HT1080 (cell line): ENCODE measurements at regions not wholly inside any gene's neighbourhood (a gene's known extent, or its start where the extent isn't known, plus 50 kb on each side); places are given as distances from the start of the nearest gene placed in this dataset.

Source experiments
- DNase-seq: peaks from one replicate; pipeline ENCODE4 v3.0.0-alpha.2; 2015; ENCODE audit warnings: low read depth

GRCh38 chr9:134214386-134214765 is 50.0 kb upstream of the RNU6ATAC start:
- DNase-seq, result no peak

GRCh38 chr9:134214766-134215419 is 50.5 kb upstream of the RNU6ATAC start:
- no peak for DNase-seq

- no peak for DNase-seq
These were observed 51.0 kb upstream of the RNU6ATAC start for GRCh38 chr9:134215420-134215698.

- no peak for DNase-seq
These were observed 51.5 kb upstream of the RNU6ATAC start for GRCh38 chr9:134215699-134216448.

- DNase-seq, result no peak
These were observed 52.1 kb upstream of the RNU6ATAC start for GRCh38 chr9:134216449-134216951.

- no peak for DNase-seq
These were observed 52.6 kb upstream of the RNU6ATAC start for GRCh38 chr9:134216961-134217360.

- no peak for DNase-seq
These were observed 53.3 kb upstream of the RNU6ATAC start for GRCh38 chr9:134217431-134218210.

- DNase-seq, result no peak
These were observed 53.9 kb upstream of the RNU6ATAC start for GRCh38 chr9:134218230-134218629.

GRCh38 chr9:134219646-134220060 is 55.3 kb upstream of the RNU6ATAC start:
- DNase-seq, result no peak

GRCh38 chr9:134220311-134220710 is 55.9 kb upstream of the RNU6ATAC start:
- no peak for DNase-seq

GRCh38 chr9:134221273-134222017 is 57.1 kb upstream of the RNU6ATAC start:
- DNase-seq, result no peak

- DNase-seq, result no peak
These were observed 57.7 kb upstream of the RNU6ATAC start for GRCh38 chr9:134222018-134222573.

GRCh38 chr9:134223091-134223490 is 58.7 kb upstream of the RNU6ATAC start:
- DNase-seq, result no peak

- no peak for DNase-seq
These were observed 59.3 kb upstream of the RNU6ATAC start for GRCh38 chr9:134223591-134224122.

GRCh38 chr9:134224127-134224526 is 59.8 kb upstream of the RNU6ATAC start:
- no peak for DNase-seq

- no peak for DNase-seq
These were observed 60.3 kb upstream of the RNU6ATAC start for GRCh38 chr9:134224567-134225093.

GRCh38 chr9:134225186-134225585 is 60.8 kb upstream of the RNU6ATAC start:
- no peak for DNase-seq

GRCh38 chr9:134225816-134226215 is 61.5 kb upstream of the RNU6ATAC start:
- no peak for DNase-seq

- no peak for DNase-seq
These were observed 62.0 kb upstream of the RNU6ATAC start for GRCh38 chr9:134226221-134226930.
